ENCODE measurements at regions not wholly inside any gene's neighbourhood (a gene's known extent, or its start where the extent isn't known, plus 50 kb on each side); places are given as distances from the start of the nearest gene placed in this dataset.
A peak's percentile ranks its signal among the peaks of the same experiment; 100 is the strongest.

GRCh38 chr11:80284946-80285785, 844.3 kb upstream of the TENM4 start:
- Histone ChIP-seq H3K9me3 (ENCODE audit: control insufficient read depth, insufficient read depth, low read depth, low read length) (no peaks in the 10 kb centered on the region), H3K4me3 (ENCODE audit: low read depth in 2 of 2, low read length in 2 of 2) (no peak overlapping the region), H3K4me1 (ENCODE audit: control insufficient read depth, insufficient read depth, low read length) (no peaks in the 10 kb centered on the region), H3K27ac (ENCODE audit: low read length) (peak overlapping the region; percentile 7; the same call in 1 of the 2 replicates), H3K27me3 (ENCODE audit: control insufficient read depth, insufficient read depth, low read length) (no peaks in the 10 kb centered on the region), H3K36me3 (ENCODE audit: control insufficient read depth, insufficient read depth, low read length) (no peaks in the 10 kb centered on the region)
- peak; percentile 70 for ATAC-seq
- DNase-seq (ENCODE audit: low read depth, low spot score): no peak
- CTCF ChIA-PET: no interaction called here
- no peak for TF ChIP-seq REST (IDR thresholded peaks at IDR 0.05; ENCODE audit: insufficient read depth in 1 of 2, low read depth in 2 of 2, low read length in 1 of 2)
- TF ChIP-seq SIN3A (IDR thresholded peaks at IDR 0.05; ENCODE audit: borderline replicate concordance, insufficient read depth, low read depth, low read length): no peak
- peak; percentile 53; the same call in 1 of the 2 replicates for TF ChIP-seq TCF7L2 (IDR thresholded peaks at IDR 0.05; ENCODE audit: low read depth, low read length)
- no peak for TF ChIP-seq CTCF (IDR thresholded peaks at IDR 0.05)
- TF ChIP-seq POLR2AphosphoS5 (IDR thresholded peaks at IDR 0.05; ENCODE audit: low read depth, low read length): no peak
- no TSS peak for BruUV-seq (replicated peaks)
- in situ Hi-C loops (cut with HindIII; ENCODE audit: low pct_unique_long_range_greater_than_20kb, low sequenced_read_pairs) (no loop called here), intact Hi-C loops (cut with micrococcal nuclease; ENCODE audit: unreplicated experiment) (no loop called here)
- POLR2A ChIA-PET: no interaction called here

- no peak for TF ChIP-seq TCF7L2 (IDR thresholded peaks at IDR 0.05; ENCODE audit: low read depth, low read length)
- no TSS peak for BruUV-seq (replicated peaks)
- H3K27ac ChIP-seq (ENCODE audit: low read length): no peak overlapping the region
- H3K27me3 ChIP-seq (ENCODE audit: control insufficient read depth, insufficient read depth, low read length): no peaks in the 10 kb centered on the region
- ChIA-PET CTCF (no interaction called here), POLR2A (interaction anchor here (0.5 kb wide), 1 partner anchor 160 kb away, joined by 3 read pairs; no protein-coding TSS in a partner anchor)
- in situ Hi-C loops (cut with HindIII; ENCODE audit: low pct_unique_long_range_greater_than_20kb, low sequenced_read_pairs): no loop called here
- no peaks in the 10 kb centered on the region for H3K4me1 ChIP-seq (ENCODE audit: control insufficient read depth, insufficient read depth, low read length)
- no peak for DNase-seq (ENCODE audit: low read depth, low spot score)
- no peak overlapping the region for H3K4me3 ChIP-seq (ENCODE audit: low read depth in 2 of 2, low read length in 2 of 2)
- ATAC-seq: no peak
- no peaks in the 10 kb centered on the region for H3K36me3 ChIP-seq (ENCODE audit: control insufficient read depth, insufficient read depth, low read length)
- H3K9me3 ChIP-seq (ENCODE audit: control insufficient read depth, insufficient read depth, low read depth, low read length): no peaks in the 10 kb centered on the region
- intact Hi-C loops (cut with micrococcal nuclease; ENCODE audit: unreplicated experiment): no loop called here
Observed at GRCh38 chr11:80282643-80283042, 841.8 kb upstream of the TENM4 start.

GRCh38 chr11:80281194-80281593, 840.4 kb upstream of the TENM4 start:
- Histone ChIP-seq H3K9me3 (ENCODE audit: control insufficient read depth, insufficient read depth, low read depth, low read length) (no peaks in the 10 kb centered on the region), H3K27ac (ENCODE audit: low read length) (no peak overlapping the region), H3K4me1 (ENCODE audit: control insufficient read depth, insufficient read depth, low read length) (no peaks in the 10 kb centered on the region), H3K27me3 (ENCODE audit: control insufficient read depth, insufficient read depth, low read length) (no peaks in the 10 kb centered on the region), H3K4me3 (ENCODE audit: low read depth in 2 of 2, low read length in 2 of 2) (no peak overlapping the region), H3K36me3 (ENCODE audit: control insufficient read depth, insufficient read depth, low read length) (no peaks in the 10 kb centered on the region)
- BruUV-seq (replicated peaks): no TSS peak
- CTCF ChIA-PET: no interaction called here
- in situ Hi-C loops (cut with HindIII; ENCODE audit: low pct_unique_long_range_greater_than_20kb, low sequenced_read_pairs) (no loop called here), intact Hi-C loops (cut with micrococcal nuclease; ENCODE audit: unreplicated experiment) (no loop called here)
- no peak for TF ChIP-seq POLR2AphosphoS5 (IDR thresholded peaks at IDR 0.05; ENCODE audit: low read depth, low read length)
- TF ChIP-seq SIN3A (IDR thresholded peaks at IDR 0.05; ENCODE audit: borderline replicate concordance, insufficient read depth, low read depth, low read length): no peak
- TF ChIP-seq REST (IDR thresholded peaks at IDR 0.05; ENCODE audit: insufficient read depth in 1 of 2, low read depth in 2 of 2, low read length in 1 of 2): no peak
- TF ChIP-seq CTCF (IDR thresholded peaks at IDR 0.05): no peak
- no peak for TF ChIP-seq TCF7L2 (IDR thresholded peaks at IDR 0.05; ENCODE audit: low read depth, low read length)
- ATAC-seq: no peak
- no peak for DNase-seq (ENCODE audit: low read depth, low spot score)
- POLR2A ChIA-PET: no interaction called here

Data from Panc1 (cell line).